Retinal pigment epithelial cell (primary cell): ENCODE measurements at regions not wholly inside any gene's neighbourhood (a gene's known extent, or its start where the extent isn't known, plus 50 kb on each side); places are given as distances from the start of the nearest gene placed in this dataset.

Source experiments
- DNase-seq: peaks from one replicate; pipeline ENCODE4 v3.0.0-alpha.2; 2010; ENCODE audit warnings: low read depth
- H3K4me3 ChIP-seq: 2 replicates; pipeline ENCODE4 v1.5.1; 2011; ENCODE audit warnings: mild to moderate bottlenecking, low read length, control low read depth, moderate library complexity
- TF ChIP-seq, protein P1 (sequence below): conservative IDR thresholded peaks from 2 replicates; pipeline ENCODE4 v1.5.1; 2011; ENCODE audit warnings: low read depth, low read length, control low read depth, inconsistent platforms

DNA sequence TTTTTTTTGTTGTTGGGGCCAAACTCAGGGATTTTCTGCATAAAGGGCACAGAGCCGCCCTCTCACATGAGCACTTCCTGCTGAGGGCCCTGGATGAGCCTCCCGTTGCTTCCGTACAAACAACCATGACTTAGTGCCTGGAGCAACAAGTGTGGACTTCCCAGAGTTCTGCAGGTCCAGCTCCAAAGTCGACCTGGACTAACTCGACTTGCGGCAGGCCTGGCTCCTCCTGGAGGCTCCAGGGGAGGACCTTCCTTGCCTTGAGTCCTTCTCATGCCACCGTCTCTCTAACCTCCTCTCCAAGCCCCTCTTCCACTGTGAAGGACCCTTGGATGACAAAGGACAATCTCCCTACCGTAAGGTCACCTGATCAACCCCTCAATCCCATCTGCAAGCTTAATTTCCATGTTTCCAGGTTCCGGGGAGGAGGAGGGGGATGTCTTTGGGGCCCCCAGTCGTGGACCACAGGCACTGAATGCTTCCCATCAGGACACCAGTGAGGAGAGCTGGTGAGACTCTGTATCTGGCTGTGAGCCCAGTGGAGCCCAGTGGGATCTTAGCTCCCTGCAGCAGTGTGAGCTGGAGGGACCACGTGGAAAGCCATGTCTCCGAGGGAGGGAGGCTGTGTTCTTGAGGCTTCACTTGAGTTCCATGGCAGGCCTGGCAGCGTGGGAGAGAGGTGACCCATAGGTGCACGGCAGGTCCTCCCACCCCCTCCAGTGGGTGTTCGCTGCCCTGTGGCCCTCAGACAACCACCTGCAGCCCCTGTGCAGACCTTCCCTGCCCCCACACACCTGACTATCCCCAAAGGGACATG lies 199.5 kb upstream of the PPP2R2D start:
- TF ChIP-seq, protein P1, sequence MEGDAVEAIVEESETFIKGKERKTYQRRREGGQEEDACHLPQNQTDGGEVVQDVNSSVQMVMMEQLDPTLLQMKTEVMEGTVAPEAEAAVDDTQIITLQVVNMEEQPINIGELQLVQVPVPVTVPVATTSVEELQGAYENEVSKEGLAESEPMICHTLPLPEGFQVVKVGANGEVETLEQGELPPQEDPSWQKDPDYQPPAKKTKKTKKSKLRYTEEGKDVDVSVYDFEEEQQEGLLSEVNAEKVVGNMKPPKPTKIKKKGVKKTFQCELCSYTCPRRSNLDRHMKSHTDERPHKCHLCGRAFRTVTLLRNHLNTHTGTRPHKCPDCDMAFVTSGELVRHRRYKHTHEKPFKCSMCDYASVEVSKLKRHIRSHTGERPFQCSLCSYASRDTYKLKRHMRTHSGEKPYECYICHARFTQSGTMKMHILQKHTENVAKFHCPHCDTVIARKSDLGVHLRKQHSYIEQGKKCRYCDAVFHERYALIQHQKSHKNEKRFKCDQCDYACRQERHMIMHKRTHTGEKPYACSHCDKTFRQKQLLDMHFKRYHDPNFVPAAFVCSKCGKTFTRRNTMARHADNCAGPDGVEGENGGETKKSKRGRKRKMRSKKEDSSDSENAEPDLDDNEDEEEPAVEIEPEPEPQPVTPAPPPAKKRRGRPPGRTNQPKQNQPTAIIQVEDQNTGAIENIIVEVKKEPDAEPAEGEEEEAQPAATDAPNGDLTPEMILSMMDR: no peak
- H3K4me3 ChIP-seq: no peak overlapping the region
- DNase-seq: no peak

DNA sequence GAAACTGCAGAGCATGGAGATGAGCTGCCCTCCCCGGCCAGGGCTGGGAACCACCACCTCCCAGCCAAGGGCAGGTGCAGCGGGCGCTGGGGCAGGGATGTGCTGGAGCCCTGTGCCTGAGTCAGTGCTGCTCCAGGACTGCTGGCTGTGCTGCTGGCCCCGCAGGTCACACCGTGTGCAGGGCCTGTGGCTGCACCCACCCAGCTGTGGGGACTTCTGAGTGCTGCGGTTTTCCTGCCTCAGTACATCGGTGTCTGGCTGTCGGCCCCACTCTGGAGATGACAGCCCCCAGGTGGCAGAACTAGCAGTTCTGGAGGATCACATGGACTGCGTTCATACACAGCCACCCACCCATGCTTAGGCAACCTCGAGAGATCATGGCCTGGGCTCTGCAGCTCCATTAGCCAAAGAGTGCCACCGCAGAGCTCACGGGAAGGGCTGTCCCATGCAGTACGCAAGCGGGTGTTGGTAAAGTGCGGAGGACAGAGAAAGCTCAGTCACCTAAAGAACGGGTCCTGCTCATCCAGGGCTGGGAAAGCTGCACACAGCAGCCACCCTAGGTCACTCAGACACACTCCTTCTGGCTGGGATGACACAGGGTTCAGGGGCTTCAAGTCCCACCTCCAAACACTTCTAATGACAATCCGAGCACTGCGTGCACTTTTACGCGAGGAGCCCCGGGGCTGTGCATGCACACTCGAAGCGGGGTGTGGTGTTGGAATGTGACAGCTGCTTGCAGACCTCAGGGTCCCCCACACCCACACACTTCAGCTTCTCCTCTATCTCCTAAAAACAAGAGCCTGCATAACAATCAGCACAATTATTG lies 198.1 kb upstream of the PPP2R2D start:
- no peak overlapping the region for H3K4me3 ChIP-seq
- TF ChIP-seq, protein P1: no peak
- DNase-seq: no peak

DNA sequence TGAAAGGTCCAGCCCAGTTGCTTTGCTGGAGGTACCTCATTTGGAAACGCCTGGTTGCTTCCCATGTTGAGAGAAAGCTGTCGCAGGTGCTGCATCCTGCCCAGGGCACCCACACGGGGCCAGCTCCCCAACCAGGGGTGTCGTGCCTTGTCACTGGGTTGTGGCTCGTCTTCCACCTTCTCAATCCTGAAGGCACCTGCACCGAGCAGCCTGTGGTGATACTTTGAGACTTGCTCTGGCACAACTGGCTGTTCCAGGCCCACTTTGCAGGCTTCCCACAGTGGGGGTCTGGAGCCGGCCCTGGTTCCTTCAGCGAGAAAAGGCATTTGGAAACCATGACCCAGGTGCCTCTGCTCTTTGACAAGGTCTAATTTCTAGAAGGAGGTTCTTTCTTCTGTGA lies 197.3 kb upstream of the PPP2R2D start:
- DNase-seq: no peak
- TF ChIP-seq, protein P1: no peak
- H3K4me3 ChIP-seq: no peak overlapping the region

DNA sequence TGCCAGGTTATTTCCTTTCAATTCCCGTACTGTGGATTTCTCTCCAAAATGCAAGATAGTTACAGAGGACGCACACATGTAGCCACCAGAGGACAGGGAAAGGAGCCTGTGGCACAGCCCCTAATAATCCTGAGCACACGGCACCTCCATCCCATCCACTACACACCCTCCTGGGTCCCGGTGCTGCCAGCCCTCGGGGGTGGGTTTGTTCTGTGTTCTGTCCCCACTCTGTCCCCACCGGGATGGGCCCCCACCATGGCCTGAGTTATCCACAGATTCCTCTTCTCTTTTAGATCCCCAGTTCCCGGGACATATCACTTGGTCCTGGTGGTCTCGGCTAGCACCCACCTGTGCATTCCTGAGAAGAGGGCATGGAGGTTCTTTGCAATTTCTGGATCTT lies 196.9 kb upstream of the PPP2R2D start:
- no peak overlapping the region for H3K4me3 ChIP-seq
- TF ChIP-seq, protein P1: no peak
- DNase-seq: no peak

DNA sequence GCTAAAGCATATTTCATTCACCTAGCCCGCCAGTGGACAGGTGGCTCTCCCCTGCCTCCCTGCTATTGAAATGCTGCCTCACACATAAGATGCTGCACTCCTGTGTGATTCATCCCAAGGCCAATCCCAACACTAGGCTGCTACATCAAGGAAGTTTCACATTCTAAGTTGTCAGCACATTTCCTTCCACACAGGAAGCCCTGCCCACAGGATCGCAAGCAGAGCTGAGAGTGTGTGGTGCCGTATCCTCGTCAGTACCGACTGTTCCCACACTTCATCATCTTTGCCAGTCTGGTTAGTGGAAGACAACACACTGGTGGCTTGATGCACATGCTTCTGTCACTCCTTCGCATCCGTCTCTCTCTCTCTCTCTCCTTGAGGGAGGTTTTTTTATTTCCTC lies 194.3 kb upstream of the PPP2R2D start:
- TF ChIP-seq, protein P1: no peak
- DNase-seq: no peak
- no peak overlapping the region for H3K4me3 ChIP-seq

DNA sequence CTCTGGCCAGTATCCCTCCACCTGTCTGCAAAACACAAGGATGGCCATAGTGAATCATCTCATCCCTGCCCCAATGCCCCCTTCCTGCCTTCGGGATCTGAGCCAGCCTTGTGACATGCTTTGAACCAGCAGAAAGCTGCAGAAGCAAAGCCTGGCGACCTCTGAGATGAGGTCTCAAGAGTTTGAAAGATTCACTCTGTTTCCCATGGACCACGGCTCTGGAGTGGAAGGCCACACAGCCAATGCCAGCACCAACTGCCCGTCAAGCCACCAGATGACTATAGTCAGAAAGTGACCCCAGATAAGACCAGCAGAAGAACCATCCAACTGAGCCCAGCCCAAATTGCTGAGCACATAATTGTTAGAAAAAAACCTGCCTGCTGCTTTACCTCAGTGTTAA lies 193.9 kb upstream of the PPP2R2D start:
- H3K4me3 ChIP-seq: no peak overlapping the region
- TF ChIP-seq, protein P1: no peak
- no peak for DNase-seq
